GM23338 (cell line): ENCODE measurements at regions not wholly inside any gene's neighbourhood (a gene's known extent, or its start where the extent isn't known, plus 50 kb on each side); places are given as distances from the start of the nearest gene placed in this dataset.

Experiments
- ATAC-seq: fragments of 200-7000 bp; cut with Tn5 transposase; 3 replicates; pipeline ENCODE4 v1.9.1; 2020
- DNase-seq: peaks from one replicate; pipeline ENCODE4 v3.0.0-alpha.2; 2015; ENCODE audit warnings: low spot score
- H2AFZ ChIP-seq: fragments of 200-600 bp; sonication (generic); 2 replicates; pipeline ENCODE4 v1.8.0; 2016; ENCODE audit warnings: antibody characterized with exemption, mild to moderate bottlenecking, moderate library complexity
- H3F3A ChIP-seq: fragments of 200-600 bp; sonication (generic); replicated peaks from 2 replicates; pipeline ENCODE4 v1.8.0; 2017; ENCODE audit warnings: antibody characterized with exemption, mixed run types, low read depth
- H3K27ac ChIP-seq: fragments of 200-600 bp; sonication (generic); 2 replicates; pipeline ENCODE4 v1.6.1; 2016; ENCODE audit warnings: low read depth
- H3K27me3 ChIP-seq: fragments of 200-600 bp; sonication (generic); 2 replicates; pipeline ENCODE4 v1.8.0; 2016; ENCODE audit warnings: mild to moderate bottlenecking, mixed run types, moderate library complexity; ENCODE audit not compliant: insufficient read depth
- H3K36me3 ChIP-seq: fragments of 200-600 bp; sonication (generic); 2 replicates; pipeline ENCODE4 v1.8.0; 2016; ENCODE audit warnings: mild to moderate bottlenecking; ENCODE audit not compliant: insufficient read depth
- H3K4me1 ChIP-seq: fragments of 200-600 bp; sonication (generic); 2 replicates; pipeline ENCODE4 v1.8.0; 2016; ENCODE audit warnings: mild to moderate bottlenecking, moderate library complexity; ENCODE audit not compliant: insufficient read depth
- H3K4me2 ChIP-seq: fragments of 200-600 bp; sonication (generic); 2 replicates; pipeline ENCODE4 v1.7.1; 2017; ENCODE audit warnings: mixed run types
- H3K4me3 ChIP-seq: fragments of 200-600 bp; sonication (generic); 2 replicates; pipeline ENCODE4 v1.6.1; 2016; ENCODE audit warnings: mixed run types
- H3K79me2 ChIP-seq: fragments of 200-600 bp; sonication (generic); replicated peaks from 2 replicates; pipeline ENCODE4 v1.8.0; 2017; ENCODE audit warnings: mild to moderate bottlenecking; ENCODE audit not compliant: insufficient read depth
- H3K9me2 ChIP-seq: fragments of 200-600 bp; sonication (generic); 2 replicates; pipeline ENCODE4 v1.8.0; 2017; ENCODE audit not compliant: insufficient read depth
- H4K20me1 ChIP-seq: fragments of 200-600 bp; sonication (generic); replicated peaks from 2 replicates; pipeline ENCODE4 v1.8.0; 2017; ENCODE audit warnings: mild to moderate bottlenecking; ENCODE audit not compliant: insufficient read depth
- H3K27ac Mint-ChIP-seq: 2 replicates; pipeline ENCODE4 v1.8.0; 2020; ENCODE audit warnings: inconsistent platforms, mild to moderate bottlenecking, moderate library complexity, mixed read lengths
- H3K27me3 Mint-ChIP-seq: 3 replicates; pipeline ENCODE4 v1.8.0; 2022; ENCODE audit warnings: low read depth, mild to moderate bottlenecking, moderate library complexity, mixed read lengths, inconsistent platforms; ENCODE audit not compliant: insufficient read depth, poor library complexity
- H3K36me3 Mint-ChIP-seq: 3 replicates; pipeline ENCODE4 v1.8.0; 2021; ENCODE audit warnings: low read depth, mild to moderate bottlenecking, inconsistent platforms, moderate library complexity, mixed read lengths
- H3K4me1 Mint-ChIP-seq: 3 replicates; pipeline ENCODE4 v1.8.0; 2020; ENCODE audit warnings: mild to moderate bottlenecking, inconsistent platforms, mixed read lengths
- H3K4me3 Mint-ChIP-seq: 3 replicates; pipeline ENCODE4 v1.8.0; 2021; ENCODE audit warnings: moderate library complexity, mild to moderate bottlenecking, inconsistent platforms, mixed read lengths
- H3K9me3 Mint-ChIP-seq: 3 replicates; pipeline ENCODE4 v1.8.0; 2020; ENCODE audit warnings: moderate library complexity, mild to moderate bottlenecking, inconsistent platforms, mixed read lengths
- CREB1 ChIP-seq: fragments of 250-450 bp; sonication (Bioruptor Pico); IDR thresholded peaks from 2 replicates; pipeline ENCODE4 v1.5.0; 2020; ENCODE audit warnings: low read depth, mild to moderate bottlenecking, moderate library complexity
- CTCF ChIP-seq, 2 experiments: fragments of 200-600 bp in 1 of 2; sonication (generic) in 1 of 2; conservative IDR thresholded peaks; 2 replicates each; pipeline versions ENCODE4 v1.5.1 to v1.6.1; 2016 to 2017; ENCODE audit warnings: antibody characterized with exemption in 2 of 2, low read depth in 2 of 2, mild to moderate bottlenecking in 2 of 2, moderate library complexity in 1 of 2
- EZH2 ChIP-seq: fragments of 200-600 bp; sonication (generic); IDR thresholded peaks from one replicate; pipeline ENCODE4 v1.8.0; 2017; ENCODE audit warnings: antibody characterized with exemption, mild to moderate bottlenecking, low read depth; ENCODE audit not compliant: unreplicated experiment
- EZH2phosphoT487 ChIP-seq: fragments of 200-600 bp; sonication (generic); IDR thresholded peaks from one replicate; pipeline ENCODE4 v1.8.1; 2018; ENCODE audit warnings: antibody characterized with exemption; ENCODE audit not compliant: unreplicated experiment
- JUNB ChIP-seq: IDR thresholded peaks from one replicate; pipeline ENCODE4 v1.6.1; 2016; ENCODE audit warnings: antibody characterized with exemption; ENCODE audit not compliant: unreplicated experiment
- NANOG ChIP-seq: IDR thresholded peaks from 2 replicates; pipeline ENCODE4 v1.6.1; 2016; ENCODE audit warnings: antibody characterized with exemption, borderline replicate concordance
- REST ChIP-seq: IDR thresholded peaks from one replicate; pipeline ENCODE4 v1.6.1; 2018; ENCODE audit warnings: antibody characterized with exemption; ENCODE audit not compliant: unreplicated experiment
- ZNF114 ChIP-seq: fragments of 250-450 bp; sonication (Bioruptor Pico); IDR thresholded peaks from 2 replicates; pipeline ENCODE4 v1.5.0; 2020; ENCODE audit warnings: mild to moderate bottlenecking, moderate library complexity
- ZNF462 ChIP-seq: fragments of 250-450 bp; sonication (Bioruptor Pico); IDR thresholded peaks from 2 replicates; pipeline ENCODE4 v1.5.0; 2020; ENCODE audit warnings: mild to moderate bottlenecking, moderate library complexity

GRCh38 chr1:39091845-39092645, 65.9 kb downstream of the NDUFS5 start:
- H3K9me3 Mint-ChIP-seq: no peaks in the 10 kb centered on the region; the same call in 2 of the 3 replicates
- Histone ChIP-seq H3K79me2 (no peaks in the 10 kb centered on the region), H3F3A (0 out of 2 replicates have a peak, but pooled peaks cover 4% of the 10 kb centered on the region), H4K20me1 (no peaks in the 10 kb centered on the region), H3K4me2 (no peak overlapping the region), H3K4me3 (no peak overlapping the region), H3K36me3 (no peaks in the 10 kb centered on the region), H3K9me2 (no peaks in the 10 kb centered on the region), H3K4me1 (no peaks in the 10 kb centered on the region), H2AFZ (no peak overlapping the region), H3K27me3 (no peaks in the 10 kb centered on the region), H3K27ac (no peak overlapping the region)
- peak; percentile 85 for ATAC-seq
- peaks cover 15% of the 10 kb centered on the region for H3K4me1 Mint-ChIP-seq
- DNase-seq: peak; percentile 87
- H3K27ac Mint-ChIP-seq: 0 out of 2 replicates have a peak overlapping the region, but pooled peaks have one; percentile 11
- H3K4me3 Mint-ChIP-seq: no peak overlapping the region
- peaks cover 6% of the 10 kb centered on the region for H3K27me3 Mint-ChIP-seq
- TF ChIP-seq EZH2phosphoT487 (no peak), NANOG (no peak), CTCF (conservative IDR thresholded peaks at IDR 0.05; ENCODE audit: low read depth in 2 of 2) (peak; percentile 92 to 94), CREB1 (CRISPR knock-in tag) (no peak)
- peaks cover 3% of the 10 kb centered on the region; the same call in 1 of the 3 replicates for H3K36me3 Mint-ChIP-seq

GRCh38 chr1:39094685-39095084, 68.5 kb downstream of the NDUFS5 start:
- Mint-ChIP-seq H3K36me3 (no peaks in the 10 kb centered on the region), H3K27me3 (peaks cover 12% of the 10 kb centered on the region)
- TF ChIP-seq EZH2 (no peak), REST (no peak), ZNF114 (CRISPR knock-in tag) (no peak), EZH2phosphoT487 (no peak), CREB1 (CRISPR knock-in tag) (no peak), ZNF462 (CRISPR knock-in tag) (no peak), JUNB (no peak)

More at GRCh38 chr1:39094685-39095084, 68.5 kb downstream of the NDUFS5 start:
- Histone ChIP-seq H4K20me1 (no peaks in the 10 kb centered on the region; the same call in 1 of the 2 replicates), H3K4me1 (no peaks in the 10 kb centered on the region), H3K79me2 (no peaks in the 10 kb centered on the region), H3F3A (0 out of 2 replicates have a peak, but pooled peaks cover 4% of the 10 kb centered on the region), H3K4me2 (no peak overlapping the region), H3K4me3 (no peak overlapping the region), H2AFZ (no peak overlapping the region), H3K27me3 (no peaks in the 10 kb centered on the region), H3K9me2 (no peaks in the 10 kb centered on the region), H3K36me3 (no peaks in the 10 kb centered on the region), H3K27ac (no peak overlapping the region)
- no peak for DNase-seq
- Mint-ChIP-seq H3K4me1 (peaks cover 18% of the 10 kb centered on the region), H3K9me3 (no peaks in the 10 kb centered on the region; the same call in 2 of the 3 replicates), H3K4me3 (no peak overlapping the region), H3K27ac (no peak overlapping the region)
- no peak for ATAC-seq
